DND-41 (cell line): ENCODE measurements at regions not wholly inside any gene's neighbourhood (a gene's known extent, or its start where the extent isn't known, plus 50 kb on each side); places are given as distances from the start of the nearest gene placed in this dataset.

Source experiments
- EZH2 ChIP-seq: IDR thresholded peaks from 3 replicates; pipeline ENCODE4 v1.6.1; 2012; ENCODE audit warnings: borderline replicate concordance, low read depth, mild to moderate bottlenecking, moderate library complexity, low read length, inconsistent platforms; ENCODE audit not compliant: severe bottlenecking
- TF ChIP-seq, protein P1 (sequence below): IDR thresholded peaks from 2 replicates; pipeline ENCODE4 v1.5.1; 2012; ENCODE audit warnings: borderline replicate concordance, low read length, moderate library complexity, mild to moderate bottlenecking; ENCODE audit not compliant: poor library complexity, severe bottlenecking; ENCODE audit errors: extremely low read depth

DNA sequence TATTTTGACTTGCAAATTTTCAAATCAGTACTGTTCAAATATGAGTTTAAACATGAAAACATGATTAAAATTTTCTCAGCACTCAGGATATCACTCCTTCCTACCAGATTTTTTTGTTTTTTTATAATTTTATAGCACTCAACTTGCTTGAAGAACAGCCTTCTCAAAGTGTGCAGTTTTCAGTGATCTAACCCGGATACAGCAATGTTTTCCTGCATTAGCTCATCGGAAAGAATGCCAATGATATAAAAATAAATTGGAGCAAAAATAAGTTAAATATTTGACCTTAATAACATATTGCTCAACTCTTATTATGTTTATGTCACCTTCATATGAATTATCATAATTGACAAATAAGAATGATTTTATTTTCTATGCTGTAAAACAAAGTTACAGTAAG is 766.8 kb downstream of the USP25 start:
- TF ChIP-seq, protein P1, sequence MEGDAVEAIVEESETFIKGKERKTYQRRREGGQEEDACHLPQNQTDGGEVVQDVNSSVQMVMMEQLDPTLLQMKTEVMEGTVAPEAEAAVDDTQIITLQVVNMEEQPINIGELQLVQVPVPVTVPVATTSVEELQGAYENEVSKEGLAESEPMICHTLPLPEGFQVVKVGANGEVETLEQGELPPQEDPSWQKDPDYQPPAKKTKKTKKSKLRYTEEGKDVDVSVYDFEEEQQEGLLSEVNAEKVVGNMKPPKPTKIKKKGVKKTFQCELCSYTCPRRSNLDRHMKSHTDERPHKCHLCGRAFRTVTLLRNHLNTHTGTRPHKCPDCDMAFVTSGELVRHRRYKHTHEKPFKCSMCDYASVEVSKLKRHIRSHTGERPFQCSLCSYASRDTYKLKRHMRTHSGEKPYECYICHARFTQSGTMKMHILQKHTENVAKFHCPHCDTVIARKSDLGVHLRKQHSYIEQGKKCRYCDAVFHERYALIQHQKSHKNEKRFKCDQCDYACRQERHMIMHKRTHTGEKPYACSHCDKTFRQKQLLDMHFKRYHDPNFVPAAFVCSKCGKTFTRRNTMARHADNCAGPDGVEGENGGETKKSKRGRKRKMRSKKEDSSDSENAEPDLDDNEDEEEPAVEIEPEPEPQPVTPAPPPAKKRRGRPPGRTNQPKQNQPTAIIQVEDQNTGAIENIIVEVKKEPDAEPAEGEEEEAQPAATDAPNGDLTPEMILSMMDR = no peak
- no peak for TF ChIP-seq EZH2
